Activated CD8-positive, alpha-beta memory T cell treated with anti-CD3 and anti-CD28 coated beads for 36 hours (primary cell): ENCODE measurements at regions not wholly inside any gene's neighbourhood (a gene's known extent, or its start where the extent isn't known, plus 50 kb on each side); places are given as distances from the start of the nearest gene placed in this dataset.

Experiments used
- CTCF ChIA-PET: fragments of 350-600 bp; sonication (Branson Sonifier 250); formaldehyde crosslinking; loops from one replicate; lab custom pipeline; 2021; ENCODE audit warnings: antibody characterized with exemption; lab: Charles Lee
- POLR2A ChIA-PET: fragments of 350-600 bp; sonication (Branson Sonifier 250); formaldehyde crosslinking; loops from one replicate; lab custom pipeline; 2021; ENCODE audit warnings: antibody characterized with exemption; lab: Charles Lee

DNA sequence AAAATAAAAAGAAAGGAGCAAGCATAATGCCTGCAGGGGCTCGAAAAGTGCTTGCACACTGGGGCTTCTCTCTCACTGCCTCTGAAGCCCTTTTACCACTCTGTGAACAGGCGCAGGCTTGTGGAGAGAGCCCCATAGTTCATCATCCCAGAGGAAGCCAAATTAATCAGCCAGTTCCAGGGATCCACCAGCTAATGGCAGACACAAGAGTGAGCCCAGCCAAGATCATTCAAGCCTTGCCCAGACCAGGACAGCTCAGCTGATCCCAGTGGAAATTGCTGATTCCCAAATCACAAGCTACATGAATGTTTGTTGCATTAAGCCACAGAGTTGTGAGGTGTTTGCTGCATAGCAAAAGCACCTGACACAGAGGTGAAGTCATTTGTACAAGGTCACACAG, 135.3 kb downstream of the CHST1 start:
- ChIA-PET CTCF (no interaction called here), POLR2A (no interaction called here)

DNA sequence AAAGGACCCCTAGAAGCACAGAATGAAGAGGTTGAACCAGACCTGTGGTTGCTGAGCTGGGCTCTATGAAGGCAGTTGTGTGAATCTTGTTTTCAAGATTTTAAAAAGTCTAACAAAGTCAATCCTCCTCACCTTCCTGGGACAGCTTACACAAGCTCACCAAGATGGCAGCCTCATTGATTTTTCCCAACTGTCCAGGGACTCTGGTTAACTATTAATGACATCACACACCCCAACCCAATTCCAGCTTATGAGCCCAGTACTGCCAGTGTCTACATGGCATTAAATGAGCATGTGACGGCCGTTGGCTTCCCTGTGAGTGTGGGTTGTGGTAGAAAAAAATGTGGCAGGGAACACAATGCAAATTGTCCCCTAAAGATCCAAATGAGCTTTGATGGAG, 137.0 kb downstream of the CHST1 start:
- POLR2A ChIA-PET, result no interaction called here
- CTCF ChIA-PET, result interaction anchor here (1.0 kb wide), 1 partner anchor 50 kb away, joined by 3 read pairs; no protein-coding TSS in a partner anchor

DNA sequence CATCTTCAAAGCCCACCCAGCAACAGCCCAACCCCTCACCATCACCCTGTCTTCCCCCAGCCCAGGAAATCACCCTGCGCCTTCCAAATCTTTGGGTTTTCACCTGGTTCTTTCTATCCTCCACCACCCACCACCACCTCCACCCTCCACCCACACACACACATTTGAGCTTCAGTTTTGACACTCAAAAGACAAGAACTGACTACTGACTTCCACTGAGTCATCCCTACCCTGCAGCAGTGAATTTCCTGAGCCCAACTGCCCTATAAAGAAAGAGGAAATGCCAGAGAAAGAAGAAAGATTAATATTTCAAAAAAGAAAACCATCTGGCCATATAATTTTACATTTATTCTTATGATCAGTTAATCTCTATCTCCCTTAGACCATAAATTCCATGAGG, 137.5 kb downstream of the CHST1 start:
- POLR2A ChIA-PET, result no interaction called here
- CTCF ChIA-PET, result no interaction called here

DNA sequence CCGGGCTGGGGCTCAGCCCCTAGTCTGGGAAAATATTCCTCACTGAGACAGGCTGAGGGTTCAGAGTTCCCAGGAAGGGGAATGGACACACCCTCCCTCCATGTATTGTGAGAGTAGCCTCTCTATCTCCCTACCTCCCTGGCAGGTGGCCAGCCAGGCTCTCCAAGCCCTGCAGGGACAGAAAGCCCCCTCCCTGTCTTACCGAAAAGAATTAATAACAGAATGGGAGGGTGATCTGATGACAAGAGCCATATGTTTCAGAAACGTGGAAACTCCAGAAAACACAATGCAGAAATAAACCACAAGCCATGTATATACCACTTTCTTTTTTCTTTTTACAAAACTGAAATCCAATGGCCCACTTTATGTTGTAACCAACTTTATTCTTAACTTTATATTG, 140.0 kb downstream of the CHST1 start:
- POLR2A ChIA-PET, result no interaction called here

DNA sequence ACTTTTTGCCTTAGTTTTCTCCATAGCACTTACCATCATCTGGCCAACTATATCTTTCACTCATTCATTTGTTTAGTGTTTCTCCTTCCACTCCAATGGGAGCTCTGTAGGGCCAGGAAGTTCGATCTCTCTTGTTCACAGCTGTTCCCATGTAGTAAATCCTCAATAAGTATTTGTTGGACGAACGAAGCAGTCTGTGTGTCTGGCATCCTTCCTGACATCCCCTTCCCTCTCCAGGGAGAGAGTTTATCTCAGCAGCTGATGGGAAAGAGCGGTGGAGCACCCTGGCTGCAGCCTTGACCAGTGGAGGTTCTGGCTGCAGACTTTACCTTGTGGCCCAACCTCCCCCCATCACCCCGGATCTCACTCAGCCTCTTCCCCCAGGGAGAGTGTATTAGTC, 141.7 kb downstream of the CHST1 start:
- CTCF ChIA-PET, result no interaction called here
- POLR2A ChIA-PET, result no interaction called here

More for the DNA sequence above, 140.0 kb downstream of the CHST1 start:
- CTCF ChIA-PET, result no interaction called here

DNA sequence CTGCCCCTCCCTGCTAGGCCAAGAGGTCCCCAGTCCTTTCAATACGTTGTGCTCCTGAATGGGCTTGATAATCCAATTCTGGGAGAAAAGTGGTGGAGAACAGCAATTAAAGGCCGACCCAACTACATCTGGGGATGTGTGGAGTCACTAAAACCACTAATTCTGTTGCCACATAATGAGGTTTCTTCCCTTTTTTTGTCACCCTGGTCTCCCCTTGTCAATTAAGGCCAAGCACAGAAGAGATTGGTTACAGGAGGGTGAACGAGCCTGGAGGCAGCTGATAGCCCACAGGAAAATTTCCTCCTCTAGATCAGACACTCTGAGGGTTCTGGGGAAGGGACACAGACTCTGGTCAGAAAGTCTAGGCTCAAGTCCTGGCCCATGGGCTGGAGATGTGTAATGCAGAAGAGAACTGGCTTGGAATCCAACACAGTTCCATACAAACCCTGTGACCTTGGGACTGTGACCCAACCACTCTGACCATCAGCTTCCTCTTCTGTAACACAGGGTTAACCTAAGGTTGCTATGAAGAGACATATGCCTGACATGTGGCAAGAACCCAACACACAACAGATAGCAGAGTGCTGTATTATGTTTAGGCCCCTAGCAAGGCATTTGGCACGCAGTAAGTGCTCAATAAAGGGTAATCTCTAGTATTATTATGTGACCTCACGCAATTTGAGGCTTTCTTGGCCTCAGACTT, 146.4 kb downstream of the CHST1 start:
- POLR2A ChIA-PET, result no interaction called here
- CTCF ChIA-PET, result no interaction called here

DNA sequence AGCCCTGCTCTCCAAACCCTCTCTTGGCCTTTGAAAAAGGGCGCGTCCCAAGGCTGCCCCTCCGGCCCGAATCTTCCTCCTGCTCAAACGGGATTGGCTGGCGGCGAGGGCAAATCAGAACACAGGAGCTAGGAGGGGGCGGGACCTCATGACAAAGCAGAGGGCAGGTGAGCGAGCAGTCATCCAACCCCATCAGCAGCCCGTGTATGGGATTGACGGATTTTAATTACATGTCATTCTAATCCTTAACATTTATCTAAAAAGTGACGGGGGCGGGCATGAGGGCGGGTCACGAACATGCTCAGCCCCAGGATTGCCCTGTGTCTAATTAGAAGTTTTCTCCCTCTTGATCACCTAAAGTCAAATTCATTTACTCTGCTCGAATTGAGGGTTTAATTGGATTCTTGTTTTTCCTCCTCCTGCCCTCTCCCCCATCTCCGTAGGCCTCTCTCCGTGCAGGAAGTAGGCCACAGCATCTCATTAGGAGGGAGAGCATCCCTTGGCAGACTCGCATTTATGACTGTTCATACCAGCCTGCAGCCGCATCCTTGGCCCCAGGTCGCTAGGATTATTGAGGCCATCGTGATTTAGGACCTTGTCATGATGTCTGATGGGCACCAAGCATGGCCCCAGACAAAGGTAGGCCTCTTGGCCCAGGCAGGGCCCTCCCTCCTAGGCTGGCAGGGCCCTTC, 147.1 kb downstream of the CHST1 start:
- CTCF ChIA-PET, result no interaction called here

DNA sequence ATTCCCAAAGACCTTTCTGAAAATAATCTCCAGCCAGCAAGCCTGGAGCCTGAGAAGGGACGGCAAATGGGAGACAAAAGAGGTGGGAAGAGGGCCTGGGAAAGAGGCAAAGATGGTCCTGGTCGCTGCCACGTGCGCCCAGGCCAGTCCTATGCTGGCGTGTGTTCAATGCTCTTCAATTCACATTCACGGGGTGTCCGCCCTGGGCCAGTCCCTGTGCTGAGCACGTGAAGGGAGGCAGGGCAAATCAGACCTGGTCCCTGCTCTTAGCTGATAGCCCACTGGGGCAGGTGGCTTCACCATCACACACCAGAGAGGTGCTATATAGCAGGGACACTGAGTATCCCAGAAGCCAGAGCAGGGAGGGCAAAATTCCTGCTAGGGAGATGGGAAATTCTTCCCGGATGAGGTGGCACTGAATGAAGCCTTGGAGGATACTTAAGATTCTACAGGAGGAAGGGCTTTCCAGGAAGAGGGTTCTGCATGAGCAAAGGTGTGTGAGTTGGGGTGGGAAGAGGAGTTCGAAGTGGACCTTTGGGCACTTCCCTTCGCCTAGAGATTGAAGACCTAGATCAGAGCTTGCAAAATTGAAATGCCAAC, 148.2 kb downstream of the CHST1 start:
- ChIA-PET CTCF (no interaction called here), POLR2A (no interaction called here)

More for the DNA sequence above, 147.1 kb downstream of the CHST1 start:
- POLR2A ChIA-PET, result no interaction called here

DNA sequence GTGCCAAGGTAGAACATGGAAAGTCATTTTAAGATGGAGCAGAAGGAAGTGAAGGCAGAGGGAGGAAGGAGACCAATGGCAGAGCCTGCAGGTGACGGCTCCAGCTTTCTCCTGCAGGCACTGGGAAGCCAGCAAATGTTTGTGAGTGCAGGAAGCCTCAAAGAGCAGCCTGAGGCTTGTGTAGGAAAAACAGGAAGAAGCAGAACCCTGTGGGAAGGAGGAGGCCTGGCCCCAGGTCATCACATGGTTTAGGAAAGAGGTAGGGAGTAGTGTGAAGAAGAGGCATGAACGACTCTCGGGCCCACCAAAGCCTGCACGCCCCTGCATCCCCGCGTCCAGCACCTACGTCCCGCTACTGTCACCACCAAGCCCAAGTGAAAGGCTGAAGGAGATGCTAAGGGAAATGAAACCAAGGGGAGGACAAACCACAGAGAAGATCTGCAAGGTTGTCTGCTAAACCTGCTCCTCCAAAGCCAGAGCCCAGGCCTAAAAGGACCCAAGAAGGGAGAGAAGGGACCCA, 151.5 kb downstream of the CHST1 start:
- ChIA-PET POLR2A (no interaction called here), CTCF (no interaction called here)

DNA sequence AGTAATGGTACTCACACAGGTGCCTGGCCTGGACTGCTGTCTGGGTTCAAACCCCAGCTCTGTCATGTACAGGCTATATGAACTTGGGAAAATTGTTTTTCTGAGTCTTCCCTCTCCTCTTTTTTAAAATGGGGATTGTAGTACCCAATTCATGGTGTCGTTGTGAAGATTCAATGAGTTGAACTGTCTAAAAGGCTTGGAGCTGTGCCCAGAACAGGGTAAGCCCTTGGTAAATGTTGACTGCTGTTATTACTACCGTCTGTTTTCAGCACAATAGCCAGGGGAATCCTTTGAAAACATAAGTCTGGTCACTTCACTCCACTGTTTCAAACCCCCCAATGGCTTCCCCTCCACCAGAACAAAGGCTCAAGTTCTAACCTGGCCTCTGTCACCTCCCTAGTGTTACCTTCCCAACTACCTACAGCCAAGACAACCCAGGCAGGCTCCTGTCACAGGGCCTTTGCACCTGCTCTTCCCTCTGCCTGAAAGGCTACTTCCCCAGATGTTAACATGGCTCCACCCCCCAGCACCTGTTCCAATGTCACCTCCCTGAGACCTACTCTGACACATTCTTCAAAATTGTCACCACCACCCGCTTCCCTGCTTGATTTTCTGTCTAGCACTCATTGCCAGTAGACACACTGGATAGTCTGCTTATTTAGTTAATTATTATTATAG, 152.8 kb downstream of the CHST1 start:
- POLR2A ChIA-PET, result no interaction called here
- CTCF ChIA-PET, result no interaction called here

DNA sequence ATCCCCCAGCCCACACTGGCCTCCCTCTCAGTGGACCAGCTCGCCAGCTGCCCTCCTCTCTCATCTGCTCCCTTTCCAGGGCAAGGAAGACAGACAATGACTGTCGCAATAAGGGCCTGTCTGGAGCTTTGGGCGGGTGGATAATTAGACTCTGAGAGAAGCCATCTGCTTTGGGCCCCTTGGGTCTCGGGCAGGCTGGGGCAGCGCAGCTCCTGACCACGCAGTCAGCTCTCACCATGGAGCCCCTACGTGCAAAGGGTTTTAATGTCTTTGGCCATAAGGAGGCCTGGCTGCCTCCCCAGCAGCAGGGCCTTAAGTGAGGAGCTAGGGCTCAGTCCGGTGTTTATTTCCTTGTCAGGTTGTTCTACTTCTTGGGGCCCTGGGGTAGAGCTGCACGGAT, 153.9 kb downstream of the CHST1 start:
- ChIA-PET CTCF (no interaction called here), POLR2A (no interaction called here)

DNA sequence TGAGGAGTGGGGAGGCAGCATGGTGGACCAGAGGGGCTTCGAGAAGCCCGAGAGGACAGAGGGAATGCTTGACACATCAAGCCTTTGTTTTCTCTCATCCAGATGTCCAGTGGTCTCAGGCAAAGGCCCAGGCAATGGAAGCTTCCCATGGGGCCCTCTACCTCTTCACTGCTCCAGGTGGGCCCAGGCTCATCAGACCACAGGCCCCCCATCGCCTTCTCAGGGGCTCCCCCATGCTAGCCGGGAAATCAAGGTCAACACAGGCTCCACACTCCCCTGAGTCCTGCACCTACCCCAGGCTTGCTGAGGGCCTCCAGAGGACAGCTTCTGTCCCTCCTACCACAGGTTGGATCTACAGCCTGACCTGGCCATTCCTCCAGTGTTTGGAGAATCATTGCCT, 157.5 kb downstream of the CHST1 start:
- ChIA-PET POLR2A (no interaction called here), CTCF (no interaction called here)

DNA sequence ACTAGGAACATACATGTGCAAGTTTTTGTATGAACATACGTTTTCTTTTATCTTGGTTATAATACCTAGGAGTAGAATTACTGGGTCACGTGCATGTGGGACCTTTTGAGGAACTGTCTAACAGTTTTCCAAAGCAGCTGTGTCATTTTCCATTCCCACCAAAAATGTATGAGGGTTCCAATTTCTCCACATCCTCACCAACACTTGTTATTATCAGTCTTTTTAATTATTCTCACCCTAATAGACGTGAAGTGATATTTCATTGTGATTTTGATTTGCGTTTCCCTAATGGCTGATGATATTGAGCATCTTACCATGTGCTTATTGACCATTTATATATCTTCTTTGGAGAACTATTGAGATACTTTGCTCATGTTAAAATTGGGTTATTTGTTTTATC, 162.1 kb downstream of the CHST1 start:
- POLR2A ChIA-PET, result no interaction called here
- CTCF ChIA-PET, result no interaction called here

DNA sequence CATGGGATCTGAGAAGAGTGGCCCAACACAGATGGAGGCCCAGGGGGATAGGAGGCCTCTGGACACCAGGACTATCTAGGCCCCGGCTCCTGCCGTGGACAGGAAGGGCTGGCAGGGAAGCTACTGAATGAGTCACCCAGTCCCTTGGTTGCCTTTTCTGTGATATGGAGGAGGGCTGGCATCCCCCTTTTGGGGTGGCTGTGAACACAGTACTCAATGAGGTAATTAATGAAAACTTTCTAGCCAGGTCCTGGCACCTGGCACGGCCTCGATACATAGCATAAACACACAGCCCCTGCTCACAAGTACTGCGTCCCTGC, 163.2 kb downstream of the CHST1 start:
- POLR2A ChIA-PET, result no interaction called here
- CTCF ChIA-PET, result interaction anchor here (0.6 kb wide), 1 partner anchor 122 kb away, joined by 3 read pairs; no protein-coding TSS in a partner anchor

DNA sequence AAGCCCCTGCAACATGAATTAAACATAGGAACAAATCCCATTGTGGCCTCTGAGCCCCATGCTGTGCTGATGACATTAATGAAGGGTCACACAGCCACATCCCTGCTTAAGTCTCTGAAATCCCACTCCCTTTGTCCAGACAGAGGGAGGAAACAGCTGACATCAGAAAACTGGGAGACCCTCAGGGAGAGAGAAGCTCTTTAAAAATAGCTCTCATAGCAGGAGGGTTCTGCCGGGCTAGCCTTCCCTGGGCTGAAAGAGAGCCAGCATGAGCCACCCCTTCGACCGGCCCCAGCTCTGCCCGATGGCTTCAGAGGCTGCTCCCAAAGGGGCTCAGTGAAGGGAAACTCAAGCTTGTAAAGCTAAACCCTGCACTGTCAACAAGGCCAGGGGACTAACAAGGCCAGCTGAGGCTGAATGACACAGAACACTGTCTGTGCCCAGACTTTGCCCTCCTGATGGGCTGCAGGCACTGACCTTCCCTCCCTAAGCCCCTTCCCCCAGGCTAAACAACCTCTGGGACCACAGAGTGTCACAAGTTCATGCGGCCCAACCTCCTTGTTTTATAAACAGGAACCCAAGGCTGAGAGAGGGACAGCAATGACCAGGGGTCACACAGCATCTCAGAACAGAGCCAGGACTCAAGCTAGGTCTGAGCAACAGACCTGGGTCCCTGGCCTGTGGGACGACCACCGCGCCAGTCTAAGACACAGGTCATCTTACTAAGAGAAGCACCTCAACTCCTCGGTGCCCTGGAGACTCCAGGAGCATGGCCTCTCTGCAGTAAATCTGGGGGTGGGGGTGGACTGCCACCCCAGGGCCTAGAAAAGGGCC, 163.8 kb downstream of the CHST1 start:
- POLR2A ChIA-PET, result no interaction called here
- CTCF ChIA-PET, result interaction anchor here (0.6 kb wide), 1 partner anchor 122 kb away, joined by 3 read pairs; no protein-coding TSS in a partner anchor

DNA sequence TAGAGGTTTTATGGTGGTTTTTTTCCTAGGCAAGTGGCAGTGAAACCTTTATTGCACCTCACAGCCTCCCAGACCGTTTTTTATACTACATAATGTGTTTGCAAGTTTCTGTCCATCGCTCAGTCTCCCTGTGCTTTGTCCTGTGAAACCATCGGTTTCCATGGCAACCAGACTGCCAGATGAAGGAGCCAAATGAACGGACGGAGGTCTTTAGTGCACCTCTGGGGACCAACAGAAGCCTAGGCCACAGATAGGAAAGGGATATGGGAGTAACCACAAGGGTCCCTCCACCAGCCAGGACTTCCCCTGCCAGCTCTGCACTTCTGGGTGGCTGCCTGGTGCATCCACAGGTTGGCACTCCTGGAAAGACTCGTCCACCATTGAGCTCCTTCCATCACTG, 165.0 kb downstream of the CHST1 start:
- POLR2A ChIA-PET, result no interaction called here
- CTCF ChIA-PET, result no interaction called here

DNA sequence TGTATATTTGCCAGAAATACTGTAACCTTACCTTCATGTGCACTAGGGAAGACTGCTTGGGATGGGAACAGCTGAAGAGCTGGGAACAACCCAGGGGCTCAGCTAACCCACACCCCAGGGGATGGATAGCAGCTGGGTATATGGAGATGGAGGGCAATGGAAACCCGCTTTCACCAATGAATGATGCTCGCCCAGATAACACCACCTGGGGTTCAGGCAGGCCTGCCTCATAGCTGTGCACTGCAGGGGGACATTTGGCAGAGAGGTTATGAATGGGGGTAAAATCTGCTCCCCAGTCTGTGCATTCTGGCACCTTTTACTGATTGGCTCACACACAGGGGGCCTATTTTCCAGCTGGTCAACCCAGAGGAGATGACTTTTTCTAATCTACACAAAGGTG, 170.7 kb downstream of the CHST1 start:
- CTCF ChIA-PET, result interaction anchor here (1.0 kb wide), 1 partner anchor 277 kb away, joined by 3 read pairs; no protein-coding TSS in a partner anchor
- POLR2A ChIA-PET, result no interaction called here

DNA sequence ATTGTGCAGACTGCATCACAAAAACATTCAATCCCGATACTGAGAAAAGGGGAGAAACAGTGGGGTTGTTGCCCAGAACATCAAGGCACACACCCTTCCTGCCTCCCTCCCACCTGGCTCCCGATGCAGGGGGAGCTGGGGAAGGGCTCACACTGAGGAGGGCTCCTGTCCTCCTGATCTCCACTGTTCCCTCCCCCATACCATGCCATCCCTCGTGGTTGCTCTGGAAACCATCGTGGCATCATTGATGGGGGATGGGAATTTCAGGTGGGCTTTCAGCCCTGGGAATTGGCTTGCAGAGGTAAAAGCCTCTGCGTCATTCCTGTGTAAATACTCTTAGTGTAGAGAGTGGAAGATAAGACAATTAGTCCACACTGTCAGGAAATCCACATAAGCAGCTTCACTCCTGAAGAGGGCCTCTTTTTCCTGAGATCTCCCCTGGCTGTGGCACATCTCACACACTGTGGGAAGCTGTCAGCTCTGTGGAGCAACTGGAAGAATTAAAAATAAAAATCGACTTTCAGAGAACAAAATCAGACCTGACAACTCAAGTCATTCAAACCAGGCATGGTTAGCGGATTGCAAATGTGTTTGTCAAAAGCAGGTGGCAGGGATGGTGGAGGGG, 176.0 kb downstream of the CHST1 start:
- ChIA-PET CTCF (no interaction called here), POLR2A (no interaction called here)

DNA sequence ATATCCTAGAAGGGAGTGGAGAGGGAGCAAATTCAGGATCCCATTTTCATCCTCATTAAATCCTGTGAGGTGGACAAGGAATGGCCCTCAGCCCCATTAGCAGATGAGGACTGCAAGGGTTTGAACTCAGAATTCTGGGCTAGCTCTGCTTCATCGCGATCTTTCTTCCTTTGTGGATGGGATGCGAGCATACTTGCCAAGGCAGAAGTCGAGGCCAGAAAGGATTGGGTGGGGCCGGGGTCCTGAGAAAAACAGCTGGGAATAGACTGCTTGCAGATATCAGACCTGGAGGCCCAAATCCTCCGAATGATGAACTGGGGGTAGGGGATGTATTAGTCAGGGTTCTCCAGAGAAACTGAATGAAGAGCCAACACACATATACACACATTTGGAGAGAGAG, 179.0 kb downstream of the CHST1 start:
- ChIA-PET CTCF (no interaction called here), POLR2A (no interaction called here)
